ENCODE measurements at regions not wholly inside any gene's neighbourhood (a gene's known extent, or its start where the extent isn't known, plus 50 kb on each side); places are given as distances from the start of the nearest gene placed in this dataset.

- Mint-ChIP-seq H3K36me3 (ENCODE audit: low read depth) (no peaks in the 10 kb centered on the region), H3K4me1 (peaks cover 7% of the 10 kb centered on the region), H3K9me3 (no peaks in the 10 kb centered on the region), H3K27ac (no peak overlapping the region), H3K27me3 (no peaks in the 10 kb centered on the region), H3K4me3 (no peak overlapping the region)
- ATAC-seq (ENCODE audit: low read depth) = no peak
- CTCF ChIA-PET = no interaction called here
- POLR2A ChIA-PET = no interaction called here
- TF ChIP-seq CTCF (IDR thresholded peaks at IDR 0.05) = no peak
- intact Hi-C loops (cut with micrococcal nuclease) = loop anchor here (5.0 kb wide), 1 partner anchor 111 kb away; no protein-coding TSS in a partner anchor
- no peak for DNase-seq
These were observed 141.0 kb upstream of the ARHGAP5 start for GRCh38 chr14:31936115-31936514.

- H3K36me3 Mint-ChIP-seq (ENCODE audit: low read depth) = no peaks in the 10 kb centered on the region
- H3K27me3 Mint-ChIP-seq = no peaks in the 10 kb centered on the region
- ChIA-PET CTCF (interaction anchor here (1.6 kb wide), 1 partner anchor 12 kb away, joined by 6 read pairs; no protein-coding TSS in a partner anchor), POLR2A (interaction anchor here (1.3 kb wide), 1 partner anchor 139 kb away, joined by 9 read pairs; no protein-coding TSS in a partner anchor)
- no peaks in the 10 kb centered on the region for H3K9me3 Mint-ChIP-seq
- no peak for TF ChIP-seq CTCF (IDR thresholded peaks at IDR 0.05)
- peak overlapping the region; percentile 42 for H3K27ac Mint-ChIP-seq
- peaks cover 7% of the 10 kb centered on the region for H3K4me1 Mint-ChIP-seq
- DNase-seq (no peak), ATAC-seq (ENCODE audit: low read depth) (peak; percentile 98)
- no peak overlapping the region for H3K4me3 Mint-ChIP-seq
- intact Hi-C loops (cut with micrococcal nuclease) = loop anchor here (5.0 kb wide), 1 partner anchor 109 kb away; no protein-coding TSS in a partner anchor
These were observed 139.3 kb upstream of the ARHGAP5 start for GRCh38 chr14:31937730-31938346.

GRCh38 chr14:31939934-31940333 is 137.2 kb upstream of the ARHGAP5 start:
- no peak for ATAC-seq (ENCODE audit: low read depth)
- no peaks in the 10 kb centered on the region for H3K9me3 Mint-ChIP-seq
- no peaks in the 10 kb centered on the region for H3K36me3 Mint-ChIP-seq (ENCODE audit: low read depth)
- H3K4me1 Mint-ChIP-seq = peaks cover 20% of the 10 kb centered on the region
- no peak overlapping the region for H3K27ac Mint-ChIP-seq
- TF ChIP-seq CTCF (IDR thresholded peaks at IDR 0.05) = no peak
- no peaks in the 10 kb centered on the region for H3K27me3 Mint-ChIP-seq
- no peak overlapping the region for H3K4me3 Mint-ChIP-seq
- CTCF ChIA-PET = no interaction called here
- DNase-seq = no peak
- POLR2A ChIA-PET = no interaction called here
- intact Hi-C loops (cut with micrococcal nuclease) = loop anchor here (5.0 kb wide), 1 partner anchor 107 kb away; no protein-coding TSS in a partner anchor

GRCh38 chr14:31941487-31941886 is 135.6 kb upstream of the ARHGAP5 start:
- Mint-ChIP-seq H3K4me1 (peaks cover 33% of the 10 kb centered on the region), H3K9me3 (no peaks in the 10 kb centered on the region), H3K27me3 (no peaks in the 10 kb centered on the region), H3K27ac (no peak overlapping the region), H3K4me3 (no peak overlapping the region), H3K36me3 (ENCODE audit: low read depth) (no peaks in the 10 kb centered on the region)
- DNase-seq = no peak
- ChIA-PET POLR2A (no interaction called here), CTCF (no interaction called here)
- no peak for ATAC-seq (ENCODE audit: low read depth)
- TF ChIP-seq CTCF (IDR thresholded peaks at IDR 0.05) = no peak
- intact Hi-C loops (cut with micrococcal nuclease) = no loop called here

GRCh38 chr14:31942166-31942841 is 134.8 kb upstream of the ARHGAP5 start:
- Mint-ChIP-seq H3K4me3 (no peak overlapping the region), H3K36me3 (ENCODE audit: low read depth) (no peaks in the 10 kb centered on the region), H3K27me3 (no peaks in the 10 kb centered on the region), H3K9me3 (no peaks in the 10 kb centered on the region), H3K27ac (no peak overlapping the region), H3K4me1 (peaks cover 37% of the 10 kb centered on the region)
- DNase-seq (no peak), ATAC-seq (ENCODE audit: low read depth) (no peak)
- intact Hi-C loops (cut with micrococcal nuclease) = no loop called here
- TF ChIP-seq CTCF (IDR thresholded peaks at IDR 0.05) = no peak
- ChIA-PET CTCF (no interaction called here), POLR2A (no interaction called here)

All from activated B cell treated with CpG ODN at 0.5 μM for 24 hours (primary cell).